Neural progenitor cell (in vitro differentiated cells): ENCODE measurements at regions not wholly inside any gene's neighbourhood (a gene's known extent, or its start where the extent isn't known, plus 50 kb on each side); places are given as distances from the start of the nearest gene placed in this dataset.

ENCODE experiments used
- DNase-seq: peaks from one replicate; pipeline ENCODE4 v3.0.0-alpha.2; 2016; ENCODE audit warnings: low spot score
- H2AFZ ChIP-seq: fragments of 200-600 bp; sonication (generic); replicated peaks from 2 replicates; pipeline ENCODE4 v1.6.1; 2016; ENCODE audit warnings: antibody characterized with exemption
- H3F3A ChIP-seq: fragments of 200-600 bp; sonication (generic); 2 replicates; pipeline ENCODE4 v1.6.1; 2016; ENCODE audit warnings: antibody characterized with exemption, low read depth
- H3K27ac ChIP-seq: fragments of 200-600 bp; sonication (generic); 2 replicates; pipeline ENCODE4 v1.5.1; 2016; ENCODE audit warnings: mild to moderate bottlenecking
- H3K27me3 ChIP-seq: fragments of 200-600 bp; sonication (generic); 2 replicates; pipeline ENCODE4 v1.6.1; 2016; ENCODE audit warnings: mild to moderate bottlenecking, moderate library complexity
- H3K36me3 ChIP-seq: fragments of 200-600 bp; sonication (generic); 2 replicates; pipeline ENCODE4 v1.5.1; 2016
- H3K4me1 ChIP-seq: fragments of 200-600 bp; sonication (generic); 2 replicates; pipeline ENCODE4 v1.6.1; 2016; ENCODE audit warnings: mixed run types
- H3K4me2 ChIP-seq: fragments of 200-600 bp; sonication (generic); 2 replicates; pipeline ENCODE4 v1.6.1; 2016
- H3K4me3 ChIP-seq: fragments of 200-600 bp; sonication (generic); 2 replicates; pipeline ENCODE4 v1.5.1; 2016
- H3K79me2 ChIP-seq: fragments of 200-600 bp; sonication (generic); 2 replicates; pipeline ENCODE4 v1.6.1; 2016; ENCODE audit warnings: low read depth
- H3K9ac ChIP-seq: fragments of 200-600 bp; sonication (generic); 2 replicates; pipeline ENCODE4 v1.6.1; 2016
- H3K9me3 ChIP-seq: fragments of 200-600 bp; sonication (generic); 2 replicates; pipeline ENCODE4 v1.5.1; 2016; ENCODE audit warnings: low read depth
- H4K20me1 ChIP-seq: fragments of 200-600 bp; sonication (generic); 2 replicates; pipeline ENCODE4 v1.6.1; 2016; ENCODE audit warnings: low read depth
- H3K27ac Mint-ChIP-seq: 3 replicates; pipeline ENCODE4 v1.8.0; 2021; ENCODE audit warnings: mixed read lengths
- H3K27me3 Mint-ChIP-seq: 2 replicates; pipeline ENCODE4 v1.8.0; 2022; ENCODE audit warnings: low read depth, mild to moderate bottlenecking, inconsistent platforms, moderate library complexity, mixed read lengths; ENCODE audit not compliant: insufficient read depth
- H3K36me3 Mint-ChIP-seq: 3 replicates; pipeline ENCODE4 v1.8.0; 2021; ENCODE audit warnings: mixed read lengths
- H3K4me1 Mint-ChIP-seq: 3 replicates; pipeline ENCODE4 v1.8.0; 2021; ENCODE audit warnings: mixed read lengths
- H3K4me3 Mint-ChIP-seq: 3 replicates; pipeline ENCODE4 v1.8.0; 2021; ENCODE audit warnings: mild to moderate bottlenecking, moderate library complexity, mixed read lengths
- H3K9me3 Mint-ChIP-seq: 3 replicates; pipeline ENCODE4 v1.8.0; 2020; ENCODE audit warnings: mixed read lengths
- EZH2 ChIP-seq: fragments of 200-600 bp; sonication (generic); IDR thresholded peaks from 2 replicates; pipeline ENCODE4 v1.6.1; 2017; ENCODE audit warnings: antibody characterized with exemption, mild to moderate bottlenecking, moderate library complexity
- EZH2phosphoT487 ChIP-seq: fragments of 200-600 bp; sonication (generic); IDR thresholded peaks from 2 replicates; pipeline ENCODE4 v1.6.1; 2017; ENCODE audit warnings: antibody characterized with exemption
- TF ChIP-seq, protein P1 (sequence below): fragments of 200-600 bp; sonication (generic); IDR thresholded peaks from 2 replicates; pipeline ENCODE4 v1.5.1; 2017; ENCODE audit warnings: antibody characterized with exemption, mild to moderate bottlenecking

DNA sequence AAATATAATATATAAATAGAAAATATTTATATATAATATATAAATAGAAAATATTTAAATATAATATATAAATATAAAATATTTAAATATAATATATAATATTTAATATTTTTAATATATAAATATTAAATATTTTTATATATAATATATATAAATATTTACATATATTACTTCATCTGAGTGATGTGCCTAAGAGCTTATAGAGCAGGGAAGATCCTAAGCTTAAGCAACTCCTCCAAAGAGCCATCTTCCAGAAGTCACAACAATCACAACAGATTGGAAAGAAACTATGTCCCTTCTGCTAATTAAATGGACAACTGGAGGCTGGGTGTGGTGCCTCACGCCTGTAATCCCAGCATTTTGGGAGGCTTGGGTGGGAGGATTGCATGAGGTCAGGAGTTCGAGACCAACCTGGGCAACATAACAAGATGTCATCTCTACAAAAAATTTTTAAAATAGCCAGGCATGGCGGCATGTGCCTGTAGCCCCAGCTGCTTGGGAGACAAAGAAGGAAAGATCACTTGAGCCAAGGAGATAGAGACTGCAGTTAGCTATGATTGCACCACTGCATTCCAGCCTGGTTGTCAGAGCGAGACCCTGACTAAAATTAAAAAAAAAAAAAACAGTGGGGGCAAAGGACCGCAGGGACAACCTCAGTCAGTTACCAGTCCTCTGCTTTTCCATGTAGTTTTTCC lies 198.7 kb downstream of the SKIDA1 start:
- TF ChIP-seq EZH2 (no peak), EZH2phosphoT487 (no peak)
- TF ChIP-seq, protein P1, sequence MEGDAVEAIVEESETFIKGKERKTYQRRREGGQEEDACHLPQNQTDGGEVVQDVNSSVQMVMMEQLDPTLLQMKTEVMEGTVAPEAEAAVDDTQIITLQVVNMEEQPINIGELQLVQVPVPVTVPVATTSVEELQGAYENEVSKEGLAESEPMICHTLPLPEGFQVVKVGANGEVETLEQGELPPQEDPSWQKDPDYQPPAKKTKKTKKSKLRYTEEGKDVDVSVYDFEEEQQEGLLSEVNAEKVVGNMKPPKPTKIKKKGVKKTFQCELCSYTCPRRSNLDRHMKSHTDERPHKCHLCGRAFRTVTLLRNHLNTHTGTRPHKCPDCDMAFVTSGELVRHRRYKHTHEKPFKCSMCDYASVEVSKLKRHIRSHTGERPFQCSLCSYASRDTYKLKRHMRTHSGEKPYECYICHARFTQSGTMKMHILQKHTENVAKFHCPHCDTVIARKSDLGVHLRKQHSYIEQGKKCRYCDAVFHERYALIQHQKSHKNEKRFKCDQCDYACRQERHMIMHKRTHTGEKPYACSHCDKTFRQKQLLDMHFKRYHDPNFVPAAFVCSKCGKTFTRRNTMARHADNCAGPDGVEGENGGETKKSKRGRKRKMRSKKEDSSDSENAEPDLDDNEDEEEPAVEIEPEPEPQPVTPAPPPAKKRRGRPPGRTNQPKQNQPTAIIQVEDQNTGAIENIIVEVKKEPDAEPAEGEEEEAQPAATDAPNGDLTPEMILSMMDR: no peak
- peak overlapping the region; percentile 35 for H3K27ac Mint-ChIP-seq
- Histone ChIP-seq H3K9ac (no peak overlapping the region), H3K4me2 (no peak overlapping the region), H3K27me3 (no peaks in the 10 kb centered on the region), H3K4me1 (no peaks in the 10 kb centered on the region), H2AFZ (peak overlapping the region; percentile 30), H3K79me2 (no peaks in the 10 kb centered on the region), H3F3A (peaks cover 15% of the 10 kb centered on the region), H3K9me3 (no peaks in the 10 kb centered on the region), H3K36me3 (no peaks in the 10 kb centered on the region), H3K4me3 (no peak overlapping the region), H3K27ac (no peak overlapping the region), H4K20me1 (no peaks in the 10 kb centered on the region)
- no peaks in the 10 kb centered on the region for H3K36me3 Mint-ChIP-seq
- H3K9me3 Mint-ChIP-seq: peaks cover 1% of the 10 kb centered on the region
- H3K27me3 Mint-ChIP-seq: peaks cover 10% of the 10 kb centered on the region
- H3K4me1 Mint-ChIP-seq: peaks cover 18% of the 10 kb centered on the region
- H3K4me3 Mint-ChIP-seq: no peak overlapping the region
- no peak for DNase-seq

DNA sequence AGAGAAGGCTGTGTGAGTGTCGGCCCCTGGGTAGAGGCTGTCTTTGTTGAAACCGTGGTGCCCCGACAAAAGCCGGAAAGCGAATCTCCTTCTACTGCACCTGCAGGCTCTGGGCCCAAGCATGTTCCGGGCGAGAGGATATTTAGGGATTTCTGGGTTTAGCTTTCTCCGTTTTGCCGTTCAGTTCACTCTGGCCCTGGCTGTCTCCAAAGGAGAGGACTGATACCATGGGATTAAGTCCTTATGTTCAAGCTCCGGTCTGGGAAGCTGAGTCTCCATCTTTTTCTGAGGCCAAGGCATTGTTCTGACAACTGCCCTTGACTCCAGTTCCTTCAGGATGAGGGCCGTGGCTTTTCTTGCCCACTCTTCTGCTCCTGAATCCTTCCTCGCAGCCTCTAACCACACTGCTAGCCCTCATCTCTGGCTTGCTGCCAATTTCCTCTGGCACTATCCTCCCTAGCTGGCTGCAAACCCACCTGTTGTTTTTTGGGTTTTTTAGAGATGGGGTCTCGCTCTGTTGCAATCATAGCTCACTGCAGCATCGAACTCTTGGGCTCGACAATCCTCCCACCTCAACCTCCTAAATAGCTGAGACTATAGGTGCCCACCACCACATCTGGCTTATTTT lies 206.8 kb downstream of the SKIDA1 start:
- H3K27ac Mint-ChIP-seq: peak overlapping the region; percentile 90
- DNase-seq: no peak
- H3K4me3 Mint-ChIP-seq: no peak overlapping the region
- Histone ChIP-seq H2AFZ (peak overlapping the region; percentile 67), H3K4me3 (no peak overlapping the region), H3K79me2 (no peaks in the 10 kb centered on the region), H3K9me3 (no peaks in the 10 kb centered on the region), H3K27ac (peak overlapping the region; percentile 71), H3K9ac (no peak overlapping the region), H3K27me3 (no peaks in the 10 kb centered on the region), H3K36me3 (no peaks in the 10 kb centered on the region), H3K4me2 (peak overlapping the region; percentile 4), H4K20me1 (no peaks in the 10 kb centered on the region), H3K4me1 (peaks cover 44% of the 10 kb centered on the region), H3F3A (peaks cover 52% of the 10 kb centered on the region)
- H3K27me3 Mint-ChIP-seq: peaks cover 19% of the 10 kb centered on the region
- peaks cover 48% of the 10 kb centered on the region for H3K4me1 Mint-ChIP-seq
- TF ChIP-seq, protein P1: no peak
- TF ChIP-seq EZH2phosphoT487 (no peak), EZH2 (no peak)
- peaks cover 2% of the 10 kb centered on the region for H3K9me3 Mint-ChIP-seq
- H3K36me3 Mint-ChIP-seq: no peaks in the 10 kb centered on the region

GRCh38 chr10:21317902-21318301 lies 207.6 kb downstream of the SKIDA1 start:
- Histone ChIP-seq H3K9me3 (no peaks in the 10 kb centered on the region), H3F3A (peaks cover 60% of the 10 kb centered on the region), H3K27ac (peak overlapping the region; percentile 74), H3K27me3 (no peaks in the 10 kb centered on the region), H3K4me2 (peak overlapping the region; percentile 4), H3K79me2 (no peaks in the 10 kb centered on the region), H4K20me1 (no peaks in the 10 kb centered on the region), H3K9ac (no peak overlapping the region), H3K36me3 (no peaks in the 10 kb centered on the region), H3K4me1 (peaks cover 48% of the 10 kb centered on the region), H3K4me3 (no peak overlapping the region), H2AFZ (peak overlapping the region; percentile 67)
- Mint-ChIP-seq H3K4me3 (no peak overlapping the region), H3K27me3 (peaks cover 21% of the 10 kb centered on the region), H3K9me3 (peaks cover 2% of the 10 kb centered on the region), H3K36me3 (no peaks in the 10 kb centered on the region), H3K27ac (peak overlapping the region; percentile 90), H3K4me1 (peaks cover 55% of the 10 kb centered on the region)
- TF ChIP-seq EZH2: no peak
- no peak for TF ChIP-seq EZH2phosphoT487
- TF ChIP-seq, protein P1: no peak
- no peak for DNase-seq
